ENCODE measurements at regions not wholly inside any gene's neighbourhood (a gene's known extent, or its start where the extent isn't known, plus 50 kb on each side); places are given as distances from the start of the nearest gene placed in this dataset.
A peak's percentile ranks its signal among the peaks of the same experiment; 100 is the strongest.

GRCh38 chr3:27625864-27626263, 96.3 kb downstream of the EOMES start:
- H3K36me3 Mint-ChIP-seq: peaks cover 0 to 4% of the 10 kb centered on the region in 2 donors
- no CpG with 5 or more reads among the region's 3 CpGs for WGBS (ENCODE audit: insufficient coverage)
- Histone ChIP-seq H3K4me3 (replicated peaks in 1 of 3; ENCODE audit: low read depth in 2 of 3, low read length in 3 of 3) (no peak overlapping the region), H3K27me3 (ENCODE audit: control insufficient read depth in 2 of 2, insufficient read depth in 2 of 2, low read length in 2 of 2) (no peaks in the 10 kb centered on the region), H3K9ac (ENCODE audit: insufficient read depth, low read length, poor library complexity, severe bottlenecking) (no peak overlapping the region), H3K4me1 (ENCODE audit: control insufficient read depth in 1 of 2, insufficient read depth in 2 of 2, low read length in 2 of 2) (peaks cover 11 to 36% of the 10 kb centered on the region in 2 donors), H2AFZ (ENCODE audit: insufficient read depth, low read depth, low read length, poor library complexity, severe bottlenecking) (no peak overlapping the region), H3K27ac (ENCODE audit: low read depth in 1 of 2, low read length in 2 of 2) (no peak overlapping the region), H4K20me1 (ENCODE audit: insufficient read depth, low read length) (no peaks in the 10 kb centered on the region), H3K36me3 (replicated peaks in 1 of 2; ENCODE audit: control insufficient read depth in 1 of 2, insufficient read depth in 2 of 2, low read length in 2 of 2) (no peaks in the 10 kb centered on the region), H3K4me2 (replicated peaks; ENCODE audit: extremely low read depth, low read length, poor library complexity, severe bottlenecking) (no peak overlapping the region), H3K79me2 (ENCODE audit: insufficient read depth, low read length) (no peaks in the 10 kb centered on the region), H3K9me3 (replicated peaks in 1 of 2; ENCODE audit: control insufficient read depth in 1 of 2, insufficient read depth in 1 of 2, low read length in 2 of 2) (no peaks in the 10 kb centered on the region)
- peaks cover 0 to 7% (median 2%) of the 10 kb centered on the region in 3 donors for H3K27me3 Mint-ChIP-seq (ENCODE audit: low read depth in 3 of 3)
- no peak for DNase-seq
- TF ChIP-seq CTCF (IDR thresholded peaks at IDR 0.05): no peak
- intact Hi-C loops (cut with micrococcal nuclease): no loop called here
- H3K4me3 Mint-ChIP-seq: no peak overlapping the region
- H3K27ac Mint-ChIP-seq: no peak overlapping the region
- peaks cover 0 to 4% (median 0%) of the 10 kb centered on the region in 7 donors for H3K9me3 Mint-ChIP-seq
- H3K4me1 Mint-ChIP-seq: peaks cover 37% of the 10 kb centered on the region

- Histone ChIP-seq H3K9me3 (replicated peaks in 1 of 2; ENCODE audit: control insufficient read depth in 1 of 2, insufficient read depth in 1 of 2, low read length in 2 of 2) (no peaks in the 10 kb centered on the region), H4K20me1 (ENCODE audit: insufficient read depth, low read length) (no peaks in the 10 kb centered on the region), H3K27me3 (ENCODE audit: control insufficient read depth in 2 of 2, insufficient read depth in 2 of 2, low read length in 2 of 2) (no peaks in the 10 kb centered on the region), H3K36me3 (replicated peaks in 1 of 2; ENCODE audit: control insufficient read depth in 1 of 2, insufficient read depth in 2 of 2, low read length in 2 of 2) (no peaks in the 10 kb centered on the region), H3K9ac (ENCODE audit: insufficient read depth, low read length, poor library complexity, severe bottlenecking) (no peak overlapping the region), H3K79me2 (ENCODE audit: insufficient read depth, low read length) (no peaks in the 10 kb centered on the region), H3K27ac (ENCODE audit: low read depth in 1 of 2, low read length in 2 of 2) (no peak overlapping the region), H2AFZ (ENCODE audit: insufficient read depth, low read depth, low read length, poor library complexity, severe bottlenecking) (peak overlapping the region; percentile 22), H3K4me2 (replicated peaks; ENCODE audit: extremely low read depth, low read length, poor library complexity, severe bottlenecking) (no peak overlapping the region), H3K4me1 (ENCODE audit: control insufficient read depth in 1 of 2, insufficient read depth in 2 of 2, low read length in 2 of 2) (peaks cover 11 to 31% of the 10 kb centered on the region in 2 donors), H3K4me3 (replicated peaks in 1 of 3; ENCODE audit: low read depth in 2 of 3, low read length in 3 of 3) (no peak overlapping the region)
- Mint-ChIP-seq H3K27me3 (ENCODE audit: low read depth in 3 of 3) (peaks cover 0 to 7% (median 2%) of the 10 kb centered on the region in 3 donors), H3K4me3 (peak overlapping the region in 1 of 2 donors; percentile 42), H3K4me1 (peaks cover 34% of the 10 kb centered on the region), H3K27ac (peak overlapping the region in 4 of 7 donors; percentile 40 to 76 (median 57)), H3K9me3 (peaks cover 0 to 5% (median 0%) of the 10 kb centered on the region in 7 donors), H3K36me3 (peaks cover 0 to 4% of the 10 kb centered on the region in 2 donors)
- intact Hi-C loops (cut with micrococcal nuclease): no loop called here
- WGBS (ENCODE audit: insufficient coverage): 50% methylated on average over 1 of the region's 4 CpGs
- TF ChIP-seq CTCF (IDR thresholded peaks at IDR 0.05): no peak
- DNase-seq: peak; percentile 7 to 33 (median 30)
Measured at GRCh38 chr3:27623085-27623753, 98.9 kb downstream of the EOMES start.
